ACC112 (cell line): ENCODE measurements at regions not wholly inside any gene's neighbourhood (a gene's known extent, or its start where the extent isn't known, plus 50 kb on each side); places are given as distances from the start of the nearest gene placed in this dataset.
"Not testable (repeated sequence)": the region's sequence is repeated elsewhere in the genome, so short reads cannot be mapped to it uniquely, and the experiment has no call there.

Experiments used
- H2AFZ ChIP-seq: fragments of 200-600 bp; sonication (generic); one replicate; pipeline ENCODE4 v1.6.0; 2017; ENCODE audit warnings: antibody characterized with exemption, low read length; ENCODE audit not compliant: unreplicated experiment
- H3K27ac ChIP-seq: fragments of 200-600 bp; sonication (generic); 2 replicates; pipeline ENCODE4 v1.5.1; 2014; ENCODE audit warnings: low read depth, mild to moderate bottlenecking, antibody characterized with exemption, low read length, moderate library complexity
- H3K27me3 ChIP-seq: fragments of 200-600 bp; sonication (generic); 2 replicates; pipeline ENCODE4 v1.6.1; 2014; ENCODE audit warnings: mild to moderate bottlenecking, antibody characterized with exemption, low read length, moderate library complexity, mixed read lengths; ENCODE audit not compliant: insufficient read depth
- H3K36me3 ChIP-seq: fragments of 200-600 bp; sonication (generic); 2 replicates; pipeline ENCODE4 v1.6.1; 2016; ENCODE audit warnings: mild to moderate bottlenecking, antibody characterized with exemption, low read length, moderate library complexity, mixed read lengths; ENCODE audit not compliant: insufficient read depth
- H3K4me1 ChIP-seq: fragments of 200-600 bp; sonication (generic); one replicate; pipeline ENCODE4 v1.6.1; 2016; ENCODE audit warnings: low read length, mixed read lengths; ENCODE audit not compliant: insufficient read depth, unreplicated experiment, control insufficient read depth
- H3K4me3 ChIP-seq: fragments of 200-600 bp; sonication (generic); 2 replicates; pipeline ENCODE4 v1.5.1; 2014; ENCODE audit warnings: mild to moderate bottlenecking, low read depth, low read length
- H3K79me2 ChIP-seq: fragments of 200-600 bp; sonication (generic); one replicate; pipeline ENCODE4 v1.6.0; 2016; ENCODE audit warnings: low read length; ENCODE audit not compliant: control insufficient read depth, unreplicated experiment, insufficient read depth

GRCh38 chr13:76279766-76280165 lies 606.4 kb downstream of the KCTD12 start:
- not testable (repeated sequence) for H2AFZ ChIP-seq, H3K36me3 ChIP-seq, H3K27ac ChIP-seq, H3K4me1 ChIP-seq, H3K79me2 ChIP-seq, H3K27me3 ChIP-seq, H3K4me3 ChIP-seq

GRCh38 chr13:76271728-76272232 lies 614.4 kb downstream of the KCTD12 start:
- H2AFZ ChIP-seq = no peak overlapping the region
- H3K4me3 ChIP-seq = no peak overlapping the region
- no peaks in the 10 kb centered on the region for H3K36me3 ChIP-seq
- no peaks in the 10 kb centered on the region for H3K27me3 ChIP-seq
- peaks cover 6% of the 10 kb centered on the region for H3K4me1 ChIP-seq
- H3K27ac ChIP-seq = no peak overlapping the region
- no peaks in the 10 kb centered on the region for H3K79me2 ChIP-seq

GRCh38 chr13:76268307-76268706 lies 617.9 kb downstream of the KCTD12 start:
- H3K27ac ChIP-seq, H2AFZ ChIP-seq, H3K79me2 ChIP-seq, H3K4me3 ChIP-seq, H3K36me3 ChIP-seq, H3K27me3 ChIP-seq: not testable (repeated sequence)
- peaks cover 14% of the 10 kb centered on the region for H3K4me1 ChIP-seq

GRCh38 chr13:76267216-76267615 lies 619.0 kb downstream of the KCTD12 start:
- Histone ChIP-seq H3K79me2 (no peaks in the 10 kb centered on the region), H3K4me1 (peaks cover 14% of the 10 kb centered on the region), H3K4me3 (no peak overlapping the region), H3K36me3 (no peaks in the 10 kb centered on the region), H3K27ac (no peak overlapping the region), H3K27me3 (no peaks in the 10 kb centered on the region), H2AFZ (no peak overlapping the region)

- H3K27me3 ChIP-seq = 0 out of 2 replicates have a peak, but pooled peaks cover 5% of the 10 kb centered on the region
- H3K79me2 ChIP-seq = no peaks in the 10 kb centered on the region
- H2AFZ ChIP-seq = no peak overlapping the region
- peaks cover 14% of the 10 kb centered on the region for H3K4me1 ChIP-seq
- H3K36me3 ChIP-seq = no peaks in the 10 kb centered on the region
- 0 out of 2 replicates have a peak overlapping the region, but pooled peaks have one; percentile 29 for H3K27ac ChIP-seq
- no peak overlapping the region for H3K4me3 ChIP-seq
These were observed 619.6 kb downstream of the KCTD12 start for GRCh38 chr13:76266561-76266960.

- Histone ChIP-seq H3K4me3 (no peak overlapping the region), H3K36me3 (no peaks in the 10 kb centered on the region), H3K27ac (no peak overlapping the region), H3K79me2 (no peaks in the 10 kb centered on the region), H2AFZ (no peak overlapping the region), H3K27me3 (peaks cover 7% of the 10 kb centered on the region; the same call in 1 of the 2 replicates), H3K4me1 (no peaks in the 10 kb centered on the region)
These were observed 614.1 kb downstream of the LMO7 start for GRCh38 chr13:76250211-76250610.

- H3K27me3 ChIP-seq = peaks cover 4% of the 10 kb centered on the region; the same call in 1 of the 2 replicates
- no peak overlapping the region for H3K4me3 ChIP-seq
- H3K79me2 ChIP-seq = no peaks in the 10 kb centered on the region
- H3K27ac ChIP-seq = no peak overlapping the region
- H3K4me1 ChIP-seq = no peaks in the 10 kb centered on the region
- no peaks in the 10 kb centered on the region for H3K36me3 ChIP-seq
- H2AFZ ChIP-seq = no peak overlapping the region
These were observed 609.8 kb downstream of the LMO7 start for GRCh38 chr13:76245920-76246319.

- H3K79me2 ChIP-seq = no peaks in the 10 kb centered on the region
- no peak overlapping the region for H2AFZ ChIP-seq
- no peak overlapping the region for H3K27ac ChIP-seq
- H3K36me3 ChIP-seq = no peaks in the 10 kb centered on the region
- H3K4me3 ChIP-seq = no peak overlapping the region
- H3K4me1 ChIP-seq = no peaks in the 10 kb centered on the region
- H3K27me3 ChIP-seq = peaks cover 4% of the 10 kb centered on the region; the same call in 1 of the 2 replicates
These were observed 609.1 kb downstream of the LMO7 start for GRCh38 chr13:76245211-76245610.

- not testable (repeated sequence) for H3K27me3 ChIP-seq, H3K4me1 ChIP-seq, H3K27ac ChIP-seq, H3K79me2 ChIP-seq, H2AFZ ChIP-seq, H3K36me3 ChIP-seq, H3K4me3 ChIP-seq
These were observed 607.0 kb downstream of the LMO7 start for GRCh38 chr13:76243120-76243519.

- no peaks in the 10 kb centered on the region for H3K36me3 ChIP-seq
- H2AFZ ChIP-seq = no peak overlapping the region
- no peaks in the 10 kb centered on the region for H3K4me1 ChIP-seq
- H3K27ac ChIP-seq = no peak overlapping the region
- H3K27me3 ChIP-seq = no peaks in the 10 kb centered on the region
- no peaks in the 10 kb centered on the region for H3K79me2 ChIP-seq
- H3K4me3 ChIP-seq = no peak overlapping the region
These were observed 603.0 kb downstream of the LMO7 start for GRCh38 chr13:76239031-76239680.

- H3K36me3 ChIP-seq = no peaks in the 10 kb centered on the region
- H2AFZ ChIP-seq = no peak overlapping the region
- H3K79me2 ChIP-seq = no peaks in the 10 kb centered on the region
These were observed 595.5 kb downstream of the LMO7 start for GRCh38 chr13:76231522-76232167.

More at GRCh38 chr13:76231522-76232167, 595.5 kb downstream of the LMO7 start:
- H3K27me3 ChIP-seq = no peaks in the 10 kb centered on the region
- no peaks in the 10 kb centered on the region for H3K4me1 ChIP-seq
- H3K27ac ChIP-seq = no peak overlapping the region
- no peak overlapping the region for H3K4me3 ChIP-seq
